ENCODE measurements at regions not wholly inside any gene's neighbourhood (a gene's known extent, or its start where the extent isn't known, plus 50 kb on each side); places are given as distances from the start of the nearest gene placed in this dataset.

DNA sequence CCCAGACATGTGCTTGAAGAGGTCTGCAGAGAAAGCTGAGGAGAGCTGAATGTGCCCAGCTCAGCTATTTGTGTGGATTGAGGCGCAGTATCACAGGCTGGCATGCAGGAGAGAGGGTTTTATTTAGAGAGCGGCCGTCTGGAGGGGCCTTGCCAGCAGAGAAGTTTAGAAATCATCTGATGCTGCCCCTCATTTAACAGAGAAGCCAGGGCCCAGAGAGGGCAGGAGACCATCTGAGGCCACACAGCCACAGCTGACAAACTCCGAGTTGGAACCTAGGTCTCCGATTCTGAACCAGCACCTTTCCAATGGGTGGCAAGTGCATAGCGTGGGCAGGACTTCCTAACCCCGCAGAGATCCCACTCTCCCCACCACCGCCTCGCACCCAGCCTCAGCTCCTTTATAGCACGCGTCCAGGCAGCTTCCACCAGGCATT is 101.0 kb downstream of the LSM3 start:
- DNase-seq (ENCODE audit: low spot score in 2 of 2) = no peak
- no peak overlapping the region for H3K4me3 ChIP-seq

DNA sequence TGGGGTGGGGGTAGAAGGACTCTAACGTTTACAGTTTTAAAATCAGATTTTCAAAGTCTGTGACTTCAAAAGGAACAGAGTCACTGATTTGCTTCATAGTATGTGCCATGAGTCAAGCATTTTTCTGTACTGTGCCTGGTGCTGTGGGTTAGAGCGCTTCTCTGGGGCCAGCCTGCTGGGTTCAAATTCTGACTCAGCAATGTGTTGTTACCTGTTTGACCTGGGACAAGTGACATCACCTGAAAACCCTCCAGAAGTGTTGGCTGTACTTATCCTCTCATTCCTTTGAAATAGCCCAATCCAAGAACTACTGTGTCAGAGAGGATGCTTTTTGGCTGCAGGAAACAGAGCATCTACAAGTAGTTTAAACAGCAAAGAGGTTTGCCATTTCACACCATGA is 101.7 kb downstream of the LSM3 start:
- H3K27me3 ChIP-seq = peaks cover 0 to 13% of the 10 kb centered on the region in 2 donors
- intact Hi-C loops (cut with DNase I; ENCODE audit: low total_unique reads) = no loop called here
- H3K4me3 ChIP-seq = no peak overlapping the region
- no peaks in the 10 kb centered on the region for H3K4me1 ChIP-seq
- TF ChIP-seq, protein P1, sequence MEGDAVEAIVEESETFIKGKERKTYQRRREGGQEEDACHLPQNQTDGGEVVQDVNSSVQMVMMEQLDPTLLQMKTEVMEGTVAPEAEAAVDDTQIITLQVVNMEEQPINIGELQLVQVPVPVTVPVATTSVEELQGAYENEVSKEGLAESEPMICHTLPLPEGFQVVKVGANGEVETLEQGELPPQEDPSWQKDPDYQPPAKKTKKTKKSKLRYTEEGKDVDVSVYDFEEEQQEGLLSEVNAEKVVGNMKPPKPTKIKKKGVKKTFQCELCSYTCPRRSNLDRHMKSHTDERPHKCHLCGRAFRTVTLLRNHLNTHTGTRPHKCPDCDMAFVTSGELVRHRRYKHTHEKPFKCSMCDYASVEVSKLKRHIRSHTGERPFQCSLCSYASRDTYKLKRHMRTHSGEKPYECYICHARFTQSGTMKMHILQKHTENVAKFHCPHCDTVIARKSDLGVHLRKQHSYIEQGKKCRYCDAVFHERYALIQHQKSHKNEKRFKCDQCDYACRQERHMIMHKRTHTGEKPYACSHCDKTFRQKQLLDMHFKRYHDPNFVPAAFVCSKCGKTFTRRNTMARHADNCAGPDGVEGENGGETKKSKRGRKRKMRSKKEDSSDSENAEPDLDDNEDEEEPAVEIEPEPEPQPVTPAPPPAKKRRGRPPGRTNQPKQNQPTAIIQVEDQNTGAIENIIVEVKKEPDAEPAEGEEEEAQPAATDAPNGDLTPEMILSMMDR (IDR thresholded peaks at IDR 0.05) = no peak
- no peak for TF ChIP-seq POLR2AphosphoS5 (IDR thresholded peaks at IDR 0.05)
- H3K36me3 ChIP-seq = no peaks in the 10 kb centered on the region
- no peak overlapping the region for H3K27ac ChIP-seq
- H3K9me3 ChIP-seq = no peaks in the 10 kb centered on the region
- no peak for DNase-seq (ENCODE audit: low spot score in 2 of 2)

More for the DNA sequence above, 101.0 kb downstream of the LSM3 start:
- no peak overlapping the region for H3K27ac ChIP-seq
- H3K9me3 ChIP-seq = no peaks in the 10 kb centered on the region
- H3K27me3 ChIP-seq = peaks cover 0 to 13% of the 10 kb centered on the region in 2 donors
- TF ChIP-seq POLR2A (IDR thresholded peaks at IDR 0.05) = no peak
- TF ChIP-seq, protein P1 (IDR thresholded peaks at IDR 0.05) = no peak
- no peaks in the 10 kb centered on the region for H3K36me3 ChIP-seq
- H3K4me1 ChIP-seq = no peaks in the 10 kb centered on the region
- intact Hi-C loops (cut with DNase I; ENCODE audit: low total_unique reads) = no loop called here

DNA sequence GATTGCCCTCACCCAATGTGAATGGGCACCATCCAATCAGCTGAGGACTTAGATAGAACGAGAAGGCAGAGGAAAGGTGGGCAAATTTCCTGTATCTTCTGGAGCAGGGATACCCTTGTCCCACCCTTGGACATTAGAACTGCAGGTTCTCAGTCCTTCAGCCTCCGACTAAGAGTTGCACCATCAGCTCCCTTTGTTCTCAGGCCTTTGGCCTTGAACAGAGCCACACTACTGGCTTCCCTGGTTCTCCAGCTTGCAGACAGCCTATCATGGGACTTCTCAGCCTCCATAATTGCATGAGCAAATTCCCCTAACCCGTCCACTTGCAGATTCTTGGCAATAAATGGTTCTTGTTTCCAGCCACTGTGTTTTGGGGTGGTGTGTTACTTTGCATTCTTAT is 102.4 kb downstream of the LSM3 start:
- H3K27me3 ChIP-seq = peaks cover 0 to 13% of the 10 kb centered on the region in 2 donors
- H3K27ac ChIP-seq = no peak overlapping the region
- no peak for TF ChIP-seq POLR2AphosphoS5 (IDR thresholded peaks at IDR 0.05)
- TF ChIP-seq, protein P1 (IDR thresholded peaks at IDR 0.05) = no peak
- no peak for TF ChIP-seq POLR2A (IDR thresholded peaks at IDR 0.05)
- H3K9me3 ChIP-seq = no peaks in the 10 kb centered on the region
- H3K36me3 ChIP-seq = no peaks in the 10 kb centered on the region
- intact Hi-C loops (cut with DNase I; ENCODE audit: low total_unique reads) = no loop called here
- DNase-seq (ENCODE audit: low spot score in 2 of 2) = no peak
- H3K4me1 ChIP-seq = no peaks in the 10 kb centered on the region
- H3K4me3 ChIP-seq = no peak overlapping the region

DNA sequence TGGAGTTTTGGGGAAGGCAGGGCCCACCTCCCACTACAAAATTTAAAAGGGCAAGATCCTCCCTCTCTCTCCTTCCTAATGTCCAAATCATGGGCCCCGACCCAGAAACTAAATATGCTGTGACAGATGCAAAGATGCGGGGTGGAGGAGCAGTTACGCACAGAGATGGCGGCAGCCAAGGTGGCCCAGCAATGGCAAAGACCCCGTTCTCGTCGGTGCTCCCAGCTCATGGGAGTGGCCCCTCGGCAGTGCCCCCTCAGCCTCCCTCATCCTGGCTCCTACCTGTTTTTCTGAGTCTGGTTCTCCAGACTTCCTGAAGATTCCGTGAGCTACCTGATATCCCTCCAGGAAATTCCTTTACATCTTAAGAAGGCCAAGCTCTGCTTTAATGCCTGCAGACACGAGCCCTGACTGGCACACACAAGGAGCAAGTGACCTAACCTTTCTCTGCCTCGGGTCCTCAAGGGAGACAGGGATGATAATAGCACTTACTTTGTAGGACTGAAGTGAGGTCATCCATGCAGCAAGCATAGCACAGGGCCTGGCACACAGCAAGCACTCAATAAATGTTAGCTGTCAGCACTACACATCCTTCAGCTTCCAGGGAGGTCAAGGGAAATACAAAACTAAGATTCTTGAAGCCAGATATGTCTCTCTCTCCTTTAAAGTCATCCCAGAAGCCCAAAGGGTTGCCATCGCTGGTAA is 103.5 kb downstream of the LSM3 start:
- Histone ChIP-seq H3K36me3 (no peaks in the 10 kb centered on the region), H3K4me1 (no peaks in the 10 kb centered on the region), H3K27me3 (peaks cover 0 to 8% of the 10 kb centered on the region in 2 donors), H3K9me3 (no peaks in the 10 kb centered on the region), H3K27ac (no peak overlapping the region), H3K4me3 (no peak overlapping the region)
- DNase-seq (ENCODE audit: low spot score in 2 of 2) = no peak
- intact Hi-C loops (cut with DNase I; ENCODE audit: low total_unique reads) = no loop called here
- no peak for TF ChIP-seq POLR2AphosphoS5 (IDR thresholded peaks at IDR 0.05)
- TF ChIP-seq POLR2A (IDR thresholded peaks at IDR 0.05) = no peak
- TF ChIP-seq, protein P1 (IDR thresholded peaks at IDR 0.05) = no peak

DNA sequence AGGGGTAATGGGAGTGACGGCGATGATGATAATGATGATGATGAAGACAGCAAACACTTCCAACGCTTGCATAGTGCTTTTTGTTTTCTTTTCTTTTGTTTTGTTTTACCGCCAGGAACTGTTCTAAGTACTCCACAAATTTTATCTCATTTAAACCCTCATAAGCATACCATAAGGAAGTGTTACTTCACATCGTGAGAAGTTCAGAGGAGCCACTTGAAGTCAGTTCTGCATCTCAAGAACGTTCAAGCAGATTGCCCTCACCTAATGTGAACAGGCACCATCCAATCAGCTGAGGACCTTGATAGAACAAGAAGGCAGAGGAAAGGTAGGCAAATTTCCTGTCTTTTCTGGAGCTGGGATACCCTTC is 104.1 kb downstream of the LSM3 start:
- intact Hi-C loops (cut with DNase I; ENCODE audit: low total_unique reads) = no loop called here
- Histone ChIP-seq H3K4me1 (no peaks in the 10 kb centered on the region), H3K4me3 (no peak overlapping the region), H3K27me3 (peaks cover 0 to 8% of the 10 kb centered on the region in 2 donors), H3K9me3 (no peaks in the 10 kb centered on the region), H3K27ac (no peak overlapping the region), H3K36me3 (no peaks in the 10 kb centered on the region)
- TF ChIP-seq, protein P1 (IDR thresholded peaks at IDR 0.05) = no peak
- TF ChIP-seq POLR2AphosphoS5 (IDR thresholded peaks at IDR 0.05) = no peak
- no peak for TF ChIP-seq POLR2A (IDR thresholded peaks at IDR 0.05)
- DNase-seq (ENCODE audit: low spot score in 2 of 2) = no peak

All from breast epithelium (tissue), 4 donors.